Activated naive CD8-positive, alpha-beta T cell treated with anti-CD3 and anti-CD28 coated beads for 36 hours (primary cell): ENCODE measurements at regions not wholly inside any gene's neighbourhood (a gene's known extent, or its start where the extent isn't known, plus 50 kb on each side); places are given as distances from the start of the nearest gene placed in this dataset.

Source experiments
- DNase-seq: peaks from one replicate; pipeline ENCODE4 v3.0.0; 2021
- H3K27ac Mint-ChIP-seq: one replicate; pipeline ENCODE4 v1.8.0; 2022; ENCODE audit warnings: mild to moderate bottlenecking, moderate library complexity, mixed read lengths
- H3K27me3 Mint-ChIP-seq: one replicate; pipeline ENCODE4 v1.8.0; 2022; ENCODE audit warnings: mild to moderate bottlenecking, mixed read lengths
- H3K36me3 Mint-ChIP-seq: one replicate; pipeline ENCODE4 v1.8.0; 2021; ENCODE audit warnings: mild to moderate bottlenecking, mixed read lengths
- H3K4me1 Mint-ChIP-seq: one replicate; pipeline ENCODE4 v1.8.0; 2021; ENCODE audit warnings: mixed read lengths
- H3K4me3 Mint-ChIP-seq: one replicate; pipeline ENCODE4 v1.8.0; 2022; ENCODE audit warnings: mild to moderate bottlenecking, moderate library complexity, mixed read lengths
- H3K9me3 Mint-ChIP-seq: one replicate; pipeline ENCODE4 v1.8.0; 2022; ENCODE audit warnings: mixed read lengths

DNA sequence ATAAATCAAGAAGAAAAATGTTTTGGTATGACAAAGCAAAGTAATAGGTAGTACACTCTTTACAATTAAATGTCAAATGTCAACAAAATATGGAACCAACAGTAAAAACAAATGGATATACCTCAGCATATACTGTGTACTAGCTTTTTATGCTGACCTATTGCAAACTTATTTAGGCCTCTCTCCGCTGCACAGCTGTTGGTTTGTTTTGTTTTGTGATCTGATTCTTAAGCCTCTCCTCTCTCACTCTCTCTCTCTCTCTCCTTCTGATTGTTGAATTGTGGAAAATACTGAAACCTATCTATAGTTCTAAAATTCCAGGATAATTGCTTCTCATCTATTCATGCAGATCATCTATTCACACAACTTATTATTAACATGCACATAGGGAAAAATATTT is 154.9 kb upstream of the ARHGAP28 start:
- DNase-seq = no peak
- Mint-ChIP-seq H3K36me3 (no peaks in the 10 kb centered on the region), H3K9me3 (peaks cover 3% of the 10 kb centered on the region), H3K4me1 (no peaks in the 10 kb centered on the region), H3K27ac (no peak overlapping the region), H3K27me3 (no peaks in the 10 kb centered on the region), H3K4me3 (no peak overlapping the region)

DNA sequence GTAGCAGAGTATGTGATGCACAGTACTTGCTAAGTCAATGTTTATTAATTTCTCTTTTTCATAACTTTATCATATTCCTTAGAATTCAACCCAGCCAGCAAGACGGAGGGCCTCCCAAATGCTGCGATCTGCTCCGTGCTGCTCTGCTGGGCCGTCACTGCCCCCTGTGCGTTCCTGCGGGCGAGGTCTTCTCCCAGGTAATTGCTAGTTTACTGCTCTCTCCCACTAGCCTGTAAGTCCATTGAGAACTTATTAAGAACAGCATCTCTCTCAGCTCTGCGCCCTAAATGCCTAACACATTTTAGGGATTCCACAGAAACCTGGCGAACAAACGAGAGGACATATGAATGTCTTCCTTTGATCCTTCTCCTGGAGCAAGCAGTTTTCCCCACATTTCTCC is 153.6 kb upstream of the ARHGAP28 start:
- no peak overlapping the region for H3K27ac Mint-ChIP-seq
- peaks cover 3% of the 10 kb centered on the region for H3K9me3 Mint-ChIP-seq
- H3K4me3 Mint-ChIP-seq = no peak overlapping the region
- no peaks in the 10 kb centered on the region for H3K27me3 Mint-ChIP-seq
- no peaks in the 10 kb centered on the region for H3K36me3 Mint-ChIP-seq
- H3K4me1 Mint-ChIP-seq = no peaks in the 10 kb centered on the region
- DNase-seq = no peak

DNA sequence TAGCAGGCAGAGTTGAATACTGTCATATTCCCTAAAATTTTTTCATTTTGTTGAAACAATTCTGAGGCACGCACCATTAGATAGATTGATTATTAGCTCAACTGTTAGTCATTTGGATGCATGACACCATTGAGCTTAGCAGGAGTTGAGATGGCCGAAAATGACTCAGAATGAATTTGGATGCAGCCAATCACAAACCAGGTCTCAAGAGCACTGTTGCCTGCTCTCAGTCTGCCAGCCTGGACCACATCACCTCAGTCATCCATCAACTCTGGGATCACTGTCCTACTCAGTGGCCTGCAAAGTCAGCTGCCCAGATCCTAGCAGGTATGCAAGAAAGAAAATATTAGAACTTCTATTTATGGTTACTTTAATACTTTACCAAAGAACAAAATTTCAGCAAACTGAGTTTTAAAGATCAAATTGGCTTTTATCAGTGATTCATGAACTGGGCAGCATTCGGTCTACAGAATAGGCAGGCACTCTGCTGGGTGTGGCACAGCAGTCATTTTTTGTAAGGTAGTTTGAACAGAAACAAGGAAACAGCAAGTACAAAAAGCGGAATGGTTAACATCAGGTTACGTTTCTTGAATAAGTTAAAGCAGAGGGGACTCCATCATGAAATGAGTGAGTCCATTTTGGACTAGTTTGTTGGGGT is 152.7 kb upstream of the ARHGAP28 start:
- H3K27me3 Mint-ChIP-seq = peaks cover 6% of the 10 kb centered on the region
- no peak for DNase-seq
- H3K9me3 Mint-ChIP-seq = peaks cover 3% of the 10 kb centered on the region
- no peaks in the 10 kb centered on the region for H3K36me3 Mint-ChIP-seq
- no peak overlapping the region for H3K27ac Mint-ChIP-seq
- H3K4me1 Mint-ChIP-seq = no peaks in the 10 kb centered on the region
- H3K4me3 Mint-ChIP-seq = no peak overlapping the region

DNA sequence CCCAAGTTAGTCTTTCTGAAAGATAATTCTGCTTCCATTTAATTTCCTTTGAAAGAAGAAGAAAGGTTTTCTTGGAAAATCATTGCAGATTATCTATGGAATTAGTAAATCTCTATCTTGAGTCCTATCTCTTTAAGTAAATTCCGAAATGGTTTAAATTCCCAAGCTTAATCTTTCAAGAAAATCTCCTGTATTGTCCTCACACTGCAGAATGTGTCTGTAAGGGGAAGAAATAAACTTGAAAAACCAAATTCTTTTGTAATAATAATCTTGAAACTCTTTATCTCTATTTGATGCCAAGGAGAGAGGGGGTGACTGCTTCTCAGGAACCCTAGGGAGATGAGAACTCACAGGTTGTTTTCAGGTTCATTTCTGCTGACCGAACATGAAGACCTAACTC is 150.8 kb upstream of the ARHGAP28 start:
- H3K4me1 Mint-ChIP-seq = no peaks in the 10 kb centered on the region
- H3K36me3 Mint-ChIP-seq = no peaks in the 10 kb centered on the region
- H3K4me3 Mint-ChIP-seq = no peak overlapping the region
- peaks cover 9% of the 10 kb centered on the region for H3K9me3 Mint-ChIP-seq
- H3K27me3 Mint-ChIP-seq = peaks cover 6% of the 10 kb centered on the region
- DNase-seq = no peak
- H3K27ac Mint-ChIP-seq = no peak overlapping the region

DNA sequence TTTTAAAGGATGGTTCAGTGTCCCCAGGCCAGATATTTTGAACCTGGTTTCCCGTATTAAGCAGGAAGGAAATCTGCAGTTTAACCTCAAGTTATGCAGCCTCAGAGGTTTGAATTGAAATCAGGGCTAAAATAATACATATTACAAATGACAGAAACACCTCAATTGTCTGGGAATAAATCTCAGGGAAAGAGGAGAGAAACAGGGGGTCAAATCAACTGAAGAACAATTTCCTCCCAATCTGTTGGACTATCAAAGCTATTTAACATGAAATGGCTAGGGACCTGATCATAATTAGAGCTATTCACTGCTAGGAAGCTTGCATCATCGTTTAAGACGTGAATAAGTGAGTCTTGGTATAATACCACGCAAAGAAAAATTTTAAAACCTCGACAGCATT is 150.0 kb upstream of the ARHGAP28 start:
- Mint-ChIP-seq H3K27ac (no peak overlapping the region), H3K4me3 (no peak overlapping the region), H3K27me3 (peaks cover 6% of the 10 kb centered on the region), H3K36me3 (no peaks in the 10 kb centered on the region), H3K9me3 (peaks cover 13% of the 10 kb centered on the region), H3K4me1 (no peaks in the 10 kb centered on the region)
- DNase-seq = no peak

DNA sequence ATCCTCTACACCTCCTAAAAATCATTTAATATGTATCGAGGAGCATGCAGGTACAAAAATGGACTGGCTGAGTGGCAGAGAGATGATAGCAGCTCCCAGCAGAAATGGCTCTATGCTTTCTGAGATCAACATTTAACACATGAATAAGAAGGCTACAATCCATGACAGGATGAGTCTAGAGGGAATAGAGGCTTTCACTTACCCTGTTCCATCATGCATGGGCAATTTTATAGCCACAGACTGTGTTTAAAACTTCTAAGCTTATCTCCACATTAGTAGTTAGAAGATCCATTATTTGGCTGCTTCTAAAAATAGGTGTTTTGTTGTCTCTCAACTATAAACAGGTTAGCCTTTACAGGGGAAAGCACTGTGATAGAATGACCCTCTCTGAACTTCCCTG is 149.1 kb upstream of the ARHGAP28 start:
- Mint-ChIP-seq H3K27me3 (peaks cover 6% of the 10 kb centered on the region), H3K27ac (no peak overlapping the region), H3K4me3 (no peak overlapping the region), H3K36me3 (no peaks in the 10 kb centered on the region), H3K9me3 (peaks cover 13% of the 10 kb centered on the region), H3K4me1 (no peaks in the 10 kb centered on the region)
- DNase-seq = no peak

DNA sequence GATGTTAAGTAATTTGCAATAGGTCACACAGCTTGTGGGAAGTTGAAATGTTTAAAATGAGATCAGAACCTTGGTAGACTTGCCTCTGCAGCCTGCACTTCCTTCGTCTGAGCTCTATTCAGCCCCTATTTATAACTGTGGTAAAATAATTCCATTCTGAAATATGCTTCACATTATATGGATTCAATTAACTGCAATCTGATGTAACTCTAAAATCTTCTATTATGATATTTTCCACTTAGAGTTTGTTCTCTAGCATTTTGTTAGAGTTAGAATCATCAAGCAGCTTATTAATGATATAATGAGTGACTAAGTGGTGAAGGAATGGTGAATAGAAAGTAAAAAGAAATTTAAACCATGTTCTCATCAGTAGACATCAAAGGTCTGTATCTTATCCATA is 139.6 kb upstream of the ARHGAP28 start:
- Mint-ChIP-seq H3K36me3 (no peaks in the 10 kb centered on the region), H3K27ac (no peak overlapping the region), H3K4me3 (no peak overlapping the region), H3K27me3 (no peaks in the 10 kb centered on the region), H3K9me3 (peaks cover 2% of the 10 kb centered on the region), H3K4me1 (no peaks in the 10 kb centered on the region)
- DNase-seq = no peak

DNA sequence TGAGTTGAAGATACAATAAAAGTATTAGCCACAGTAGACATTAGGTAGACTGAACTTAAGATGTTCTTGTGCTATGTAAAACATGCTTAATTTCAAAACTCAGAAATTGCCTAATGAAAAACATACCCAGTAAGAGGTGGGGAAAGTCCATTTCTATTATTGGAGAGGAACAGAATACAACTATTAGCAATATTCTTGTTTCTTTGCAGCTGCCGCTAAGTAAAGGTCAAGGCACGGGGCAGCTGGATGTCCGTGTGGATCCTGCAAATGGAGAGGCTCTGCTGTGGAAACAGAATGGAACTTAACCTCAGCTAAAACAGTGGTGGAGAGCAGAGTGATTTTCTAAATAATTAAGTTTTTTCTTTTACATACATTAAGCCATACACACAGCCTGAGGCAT is 139.2 kb upstream of the ARHGAP28 start:
- Mint-ChIP-seq H3K4me1 (no peaks in the 10 kb centered on the region), H3K4me3 (no peak overlapping the region), H3K9me3 (peaks cover 2% of the 10 kb centered on the region), H3K36me3 (no peaks in the 10 kb centered on the region), H3K27me3 (no peaks in the 10 kb centered on the region), H3K27ac (no peak overlapping the region)
- DNase-seq = no peak

DNA sequence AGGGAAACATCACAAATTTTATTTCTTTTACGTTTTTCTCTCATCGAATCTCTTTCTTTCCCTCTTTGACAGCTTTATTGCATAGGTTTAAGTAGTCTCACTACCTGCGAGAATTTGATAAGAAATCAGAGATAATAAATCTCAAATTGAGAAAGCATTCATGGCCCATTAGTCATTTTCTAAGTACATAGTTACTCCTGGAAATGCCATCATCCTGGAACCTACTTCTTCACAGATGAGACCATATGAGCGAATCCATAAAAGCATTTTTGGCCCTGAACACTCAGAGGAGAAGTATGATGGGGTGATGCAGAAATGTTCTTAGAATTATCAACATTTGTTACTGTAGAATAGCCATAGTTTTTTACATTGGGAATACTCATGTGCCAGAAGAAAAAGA is 138.0 kb upstream of the ARHGAP28 start:
- peaks cover 2% of the 10 kb centered on the region for H3K9me3 Mint-ChIP-seq
- no peak overlapping the region for H3K27ac Mint-ChIP-seq
- H3K4me3 Mint-ChIP-seq = no peak overlapping the region
- H3K4me1 Mint-ChIP-seq = no peaks in the 10 kb centered on the region
- no peaks in the 10 kb centered on the region for H3K27me3 Mint-ChIP-seq
- DNase-seq = no peak
- H3K36me3 Mint-ChIP-seq = no peaks in the 10 kb centered on the region

DNA sequence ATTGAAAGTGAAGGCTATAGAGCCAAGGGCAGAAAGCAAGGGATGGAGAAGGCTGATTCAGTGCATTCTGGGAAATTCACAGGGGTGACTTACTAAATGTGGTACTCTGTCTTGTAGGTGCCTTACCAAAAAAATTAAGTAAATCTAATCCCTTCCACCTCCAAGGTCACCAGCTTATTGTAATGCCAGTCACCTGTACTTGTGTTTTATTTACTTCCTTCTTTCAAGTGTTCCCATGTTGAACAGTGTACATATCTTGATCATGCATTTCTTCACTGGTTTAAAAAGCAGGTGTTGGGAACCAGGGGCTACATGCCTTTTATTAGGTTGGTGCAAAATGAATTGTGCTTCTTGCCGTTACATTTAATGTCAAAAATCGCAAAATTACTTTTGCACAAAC is 137.0 kb upstream of the ARHGAP28 start:
- Mint-ChIP-seq H3K27ac (no peak overlapping the region), H3K4me1 (no peaks in the 10 kb centered on the region), H3K27me3 (no peaks in the 10 kb centered on the region), H3K4me3 (no peak overlapping the region), H3K36me3 (no peaks in the 10 kb centered on the region), H3K9me3 (peaks cover under 1% of the 10 kb centered on the region)
- DNase-seq = no peak

GRCh38 chr18:6593142-6593885 is 136.2 kb upstream of the ARHGAP28 start:
- no peak for DNase-seq
- Mint-ChIP-seq H3K36me3 (no peaks in the 10 kb centered on the region), H3K4me3 (no peak overlapping the region), H3K27me3 (no peaks in the 10 kb centered on the region), H3K9me3 (no peaks in the 10 kb centered on the region), H3K27ac (no peak overlapping the region), H3K4me1 (no peaks in the 10 kb centered on the region)

- H3K9me3 Mint-ChIP-seq = no peaks in the 10 kb centered on the region
- no peak for DNase-seq
- H3K36me3 Mint-ChIP-seq = no peaks in the 10 kb centered on the region
- no peaks in the 10 kb centered on the region for H3K4me1 Mint-ChIP-seq
- H3K27ac Mint-ChIP-seq = no peak overlapping the region
- H3K4me3 Mint-ChIP-seq = no peak overlapping the region
- no peaks in the 10 kb centered on the region for H3K27me3 Mint-ChIP-seq
Observed at GRCh38 chr18:6595666-6596065, 133.8 kb upstream of the ARHGAP28 start.

GRCh38 chr18:6598657-6599056 is 130.9 kb upstream of the ARHGAP28 start:
- no peaks in the 10 kb centered on the region for H3K9me3 Mint-ChIP-seq

DNA sequence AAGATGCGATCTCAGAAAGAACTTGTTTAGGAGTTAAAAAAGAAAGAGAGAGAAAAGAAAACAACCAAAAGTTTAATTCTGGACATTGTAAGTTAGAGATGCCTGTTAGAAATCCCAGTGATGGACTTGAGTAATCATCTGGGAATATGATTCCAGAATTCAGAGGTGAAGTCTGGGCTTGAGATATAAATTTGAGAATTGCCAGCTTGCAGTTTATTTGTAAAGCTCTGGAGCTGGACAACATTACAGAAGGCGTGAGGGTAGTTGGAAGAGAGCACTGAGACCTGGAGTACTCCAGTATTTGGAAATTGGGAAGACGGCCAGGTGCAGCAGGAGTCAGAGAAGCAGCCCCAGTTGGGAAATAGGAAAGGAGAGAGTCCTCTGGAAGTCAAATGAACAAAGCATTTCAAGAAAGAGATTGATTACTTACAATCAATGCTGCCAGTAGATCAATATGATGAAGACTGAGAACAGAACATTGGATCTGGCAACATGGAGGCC is 128.8 kb upstream of the ARHGAP28 start:
- no peaks in the 10 kb centered on the region for H3K9me3 Mint-ChIP-seq
- no peaks in the 10 kb centered on the region for H3K27me3 Mint-ChIP-seq
- H3K4me3 Mint-ChIP-seq = no peak overlapping the region
- H3K4me1 Mint-ChIP-seq = no peaks in the 10 kb centered on the region
- no peaks in the 10 kb centered on the region for H3K36me3 Mint-ChIP-seq
- DNase-seq = no peak
- H3K27ac Mint-ChIP-seq = no peak overlapping the region

More at GRCh38 chr18:6598657-6599056, 130.9 kb upstream of the ARHGAP28 start:
- no peak overlapping the region for H3K27ac Mint-ChIP-seq
- no peaks in the 10 kb centered on the region for H3K27me3 Mint-ChIP-seq
- H3K4me1 Mint-ChIP-seq = no peaks in the 10 kb centered on the region
- no peak overlapping the region for H3K4me3 Mint-ChIP-seq
- H3K36me3 Mint-ChIP-seq = no peaks in the 10 kb centered on the region
- DNase-seq = no peak

DNA sequence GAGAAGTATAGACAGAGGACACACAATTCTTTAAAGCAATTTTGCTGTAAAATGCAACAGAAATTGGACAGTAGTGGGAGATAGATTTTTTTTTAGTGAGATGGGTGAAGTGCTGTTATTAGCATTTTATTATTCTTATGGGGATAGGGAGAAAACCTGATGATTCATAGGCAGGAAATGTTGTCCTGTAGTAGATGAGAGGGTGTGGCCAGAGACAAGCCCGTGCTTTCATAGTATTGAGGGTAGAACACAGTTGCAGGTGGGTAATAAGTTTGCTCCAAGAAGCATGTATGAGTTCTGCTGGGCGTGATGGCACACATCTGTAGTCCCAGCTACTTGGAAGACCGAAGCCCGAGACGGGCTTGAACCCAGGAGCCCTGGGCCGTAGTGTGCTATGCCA is 128.3 kb upstream of the ARHGAP28 start:
- H3K27me3 Mint-ChIP-seq = no peaks in the 10 kb centered on the region

DNA sequence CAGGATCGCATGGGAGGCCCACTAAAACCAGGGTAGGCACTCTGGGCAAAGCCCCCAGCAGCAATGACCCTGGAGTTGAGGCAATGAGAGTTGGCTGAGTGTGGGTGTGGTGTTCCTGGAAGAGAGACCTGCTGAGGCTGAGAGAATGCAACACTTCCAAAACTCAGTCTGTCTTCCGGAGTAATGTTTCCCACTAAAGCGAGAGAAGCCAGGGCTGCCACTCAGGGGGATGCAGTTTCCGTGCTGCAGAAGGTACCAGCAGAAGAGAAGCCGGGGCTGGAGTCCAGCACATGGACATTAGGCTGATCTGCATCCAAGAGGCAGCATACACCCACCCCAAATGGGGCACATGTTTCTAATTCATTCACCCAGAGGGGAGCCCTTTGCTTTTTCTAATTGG is 127.2 kb upstream of the ARHGAP28 start:
- no peaks in the 10 kb centered on the region for H3K4me1 Mint-ChIP-seq
- no peak for DNase-seq
- H3K27ac Mint-ChIP-seq = no peak overlapping the region
- no peaks in the 10 kb centered on the region for H3K9me3 Mint-ChIP-seq
- H3K27me3 Mint-ChIP-seq = no peaks in the 10 kb centered on the region
- H3K4me3 Mint-ChIP-seq = no peak overlapping the region
- no peaks in the 10 kb centered on the region for H3K36me3 Mint-ChIP-seq

More for the DNA sequence above, 128.3 kb upstream of the ARHGAP28 start:
- H3K4me3 Mint-ChIP-seq = no peak overlapping the region
- H3K4me1 Mint-ChIP-seq = no peaks in the 10 kb centered on the region
- H3K27ac Mint-ChIP-seq = no peak overlapping the region
- H3K9me3 Mint-ChIP-seq = no peaks in the 10 kb centered on the region
- DNase-seq = no peak
- H3K36me3 Mint-ChIP-seq = no peaks in the 10 kb centered on the region
